HuH-7 (cell line): ENCODE measurements at regions not wholly inside any gene's neighbourhood (a gene's known extent, or its start where the extent isn't known, plus 50 kb on each side); places are given as distances from the start of the nearest gene placed in this dataset.

Source experiments
- DNase-seq: peaks from one replicate; pipeline ENCODE4 v3.0.0; 2011; ENCODE audit warnings: low spot score

DNA sequence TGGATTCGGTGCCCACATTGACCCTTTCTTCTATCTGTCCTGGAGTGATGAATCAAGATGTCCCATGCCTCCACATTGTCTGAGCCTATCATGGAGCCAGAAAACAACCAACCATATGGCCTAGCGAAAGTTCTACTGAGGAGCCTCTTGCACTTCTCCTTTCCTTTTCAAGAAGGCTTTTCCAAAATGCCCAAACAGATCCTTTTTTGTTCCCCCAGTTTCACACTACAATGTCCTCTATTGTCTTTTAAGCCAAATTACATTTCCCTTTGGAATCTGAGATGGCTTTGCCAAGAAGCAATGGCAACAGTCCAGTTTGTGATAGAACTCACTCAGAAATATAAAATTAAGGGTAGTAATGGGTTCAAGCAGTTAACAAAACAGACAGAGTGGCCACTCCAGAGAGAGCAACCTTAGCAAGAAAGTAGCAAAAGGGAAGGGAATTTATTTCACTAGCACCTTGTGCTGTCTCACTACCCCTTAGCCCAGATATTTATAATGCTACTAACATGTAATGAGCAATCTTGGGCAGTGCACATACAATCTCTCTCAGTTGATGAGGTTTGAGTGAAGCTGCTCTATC lies 194.6 kb upstream of the PDE1C start:
- DNase-seq = no peak

DNA sequence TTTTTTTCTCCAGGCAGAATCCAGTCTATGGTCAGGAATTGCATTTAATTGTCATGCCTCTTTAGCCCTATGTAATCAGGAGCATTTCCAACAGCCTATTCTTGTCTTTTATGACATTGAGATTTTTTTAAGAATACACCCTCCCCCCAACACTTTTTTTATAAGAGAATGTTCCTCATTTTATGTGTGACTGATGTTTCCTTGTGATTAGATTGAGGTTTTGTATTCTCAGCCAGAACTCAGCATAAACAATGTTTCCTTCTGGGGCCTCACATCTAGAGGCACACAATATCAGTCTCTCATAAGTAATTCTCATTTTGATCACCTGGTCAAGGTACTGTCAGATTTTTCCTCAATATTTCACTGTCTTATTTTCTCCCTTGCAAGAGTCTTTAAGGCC lies 193.4 kb upstream of the PDE1C start:
- DNase-seq = no peak

DNA sequence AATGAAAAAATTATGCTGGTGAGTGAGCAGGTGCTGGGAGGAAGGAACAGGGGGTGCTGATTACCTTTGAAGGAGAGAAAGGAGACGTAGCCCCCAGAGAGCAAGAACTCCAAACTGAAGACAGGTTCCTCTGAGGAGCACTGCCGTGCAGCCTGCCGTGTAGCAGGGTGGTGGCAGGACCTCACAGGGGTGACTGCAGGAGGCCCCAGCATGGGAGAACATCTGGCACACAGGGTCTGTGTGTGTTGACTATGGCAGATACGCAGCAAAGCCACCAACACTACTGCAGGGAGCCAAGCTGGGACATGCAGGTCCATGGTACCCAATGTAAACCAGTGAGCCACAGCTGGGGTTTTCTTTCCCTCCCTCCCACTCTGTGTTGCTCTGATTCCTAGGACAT lies 192.1 kb upstream of the PDE1C start:
- DNase-seq = no peak

DNA sequence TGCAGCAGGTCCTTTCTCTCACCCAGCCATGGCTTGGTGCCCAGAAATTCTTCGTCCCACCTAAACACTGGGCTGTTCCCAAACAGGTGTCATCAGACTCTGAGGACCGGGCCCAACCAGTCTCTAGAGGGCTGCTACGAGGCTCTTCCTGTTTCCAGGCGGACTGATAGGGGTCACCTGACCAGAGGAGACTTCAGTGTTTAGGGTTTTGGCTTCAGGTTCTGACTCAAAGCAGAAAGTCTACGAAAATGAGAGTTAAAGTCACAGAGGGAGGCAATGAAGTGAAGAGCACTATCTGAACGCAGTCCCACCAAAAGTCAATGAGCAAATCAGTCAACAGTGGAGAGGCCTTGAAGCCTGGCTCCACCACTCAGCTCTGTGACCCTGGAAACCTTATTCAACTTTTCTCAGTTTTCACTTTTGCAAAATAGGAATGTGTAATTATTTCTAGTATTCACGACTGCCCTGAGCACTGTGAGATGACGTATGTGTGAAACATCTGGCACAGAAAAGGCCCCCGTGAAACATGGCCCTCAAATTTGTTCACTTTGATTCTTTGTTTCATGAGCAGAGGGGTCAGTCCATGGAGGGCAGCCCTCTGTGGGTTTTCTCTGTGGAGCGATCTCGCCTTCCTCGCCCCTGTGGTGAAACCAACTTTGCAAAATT lies 189.9 kb upstream of the PDE1C start:
- DNase-seq = no peak

DNA sequence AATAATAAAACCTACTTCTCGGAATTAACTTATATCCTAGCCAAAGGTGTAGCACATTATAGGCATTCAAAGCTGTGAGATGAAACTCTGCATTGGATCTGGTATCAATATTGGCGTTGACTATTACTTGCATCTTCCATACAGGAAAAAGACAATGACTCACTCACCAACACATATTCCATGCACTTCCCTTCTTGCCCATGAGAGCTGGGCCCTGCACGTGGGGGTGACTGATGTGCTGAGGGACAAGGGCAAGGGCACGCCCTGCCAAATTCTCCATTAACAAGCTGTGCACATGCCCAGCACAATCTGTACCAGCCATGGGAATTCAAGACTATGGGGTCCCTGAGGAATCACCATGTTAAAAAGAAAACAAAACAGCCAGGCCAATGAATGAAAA lies 188.1 kb upstream of the PDE1C start:
- DNase-seq = no peak

DNA sequence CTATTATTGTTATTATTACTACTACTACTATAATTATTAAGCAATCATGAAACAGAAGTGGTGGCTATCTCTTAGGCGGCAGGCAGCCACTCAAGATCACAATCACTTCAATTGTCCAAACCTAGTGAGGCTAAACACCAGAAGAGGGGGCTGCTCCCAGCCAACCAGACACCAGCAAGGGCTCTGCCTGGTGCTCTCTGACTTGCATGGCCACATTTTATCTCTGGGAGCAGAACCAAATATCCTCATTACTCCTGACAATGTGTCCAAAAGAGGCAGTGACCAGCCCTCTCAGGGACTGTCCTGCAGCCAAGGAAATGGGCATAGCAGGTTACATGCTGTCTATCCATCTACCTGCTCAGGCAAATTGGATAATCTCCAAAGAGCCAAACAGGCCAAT lies 187.4 kb upstream of the PDE1C start:
- no peak for DNase-seq

DNA sequence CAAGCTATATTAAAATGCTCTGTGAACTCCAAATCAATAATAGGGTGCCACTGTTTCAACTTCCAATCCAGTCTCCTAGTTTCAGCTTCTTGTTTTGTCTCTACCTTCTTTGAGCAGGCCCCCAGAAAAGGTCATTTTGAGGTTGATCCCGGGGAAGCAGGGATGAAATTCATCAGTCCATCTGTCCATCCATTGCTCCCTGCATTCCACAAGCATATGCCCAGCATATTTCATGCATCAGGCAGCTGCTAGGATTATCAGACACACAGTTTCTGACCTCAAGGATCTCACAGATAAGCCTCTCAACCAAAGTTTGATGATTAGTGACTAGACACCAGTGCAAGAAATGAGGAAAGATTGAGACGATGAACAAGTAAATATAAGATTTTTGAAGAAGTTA lies 186.6 kb upstream of the PDE1C start:
- DNase-seq = no peak

DNA sequence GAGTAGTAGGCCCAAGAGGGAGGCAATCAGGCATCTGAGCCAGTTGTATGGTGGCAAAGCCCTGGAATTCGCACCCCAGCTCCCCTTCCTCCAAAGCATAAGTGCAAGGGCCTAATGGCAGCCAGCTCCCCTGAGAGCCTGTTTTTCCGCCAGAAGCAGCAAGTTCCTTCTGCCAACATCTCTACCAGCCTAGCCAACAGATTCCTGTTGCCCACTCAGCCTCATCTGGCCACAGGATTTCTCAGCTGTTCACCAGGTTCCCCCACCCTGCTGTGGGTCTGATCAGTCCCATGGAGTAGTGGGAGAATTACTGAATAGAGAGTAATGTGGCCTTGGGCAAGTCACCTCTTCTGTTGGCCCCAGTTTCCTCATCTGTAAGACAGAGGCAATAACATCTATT lies 186.2 kb upstream of the PDE1C start:
- no peak for DNase-seq

DNA sequence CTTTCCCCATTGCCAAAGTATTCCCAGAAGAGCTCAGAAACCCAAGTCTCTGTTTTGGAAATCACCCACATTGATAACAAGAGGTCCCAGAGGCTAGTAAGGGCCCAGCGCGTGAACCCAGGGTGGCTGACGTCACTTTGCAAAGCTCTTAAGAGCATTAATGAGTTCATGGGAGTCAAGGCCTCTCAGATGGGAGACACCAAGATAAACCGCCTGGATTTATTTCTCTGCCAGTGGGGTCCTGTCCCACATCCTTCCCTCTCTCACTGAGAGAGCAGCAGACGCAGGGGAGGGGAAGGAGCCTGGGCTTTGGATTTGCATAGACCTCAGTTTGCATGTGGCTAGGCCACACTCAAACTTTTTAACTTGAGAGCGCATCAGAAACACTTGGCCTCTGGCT lies 184.8 kb upstream of the PDE1C start:
- no peak for DNase-seq

DNA sequence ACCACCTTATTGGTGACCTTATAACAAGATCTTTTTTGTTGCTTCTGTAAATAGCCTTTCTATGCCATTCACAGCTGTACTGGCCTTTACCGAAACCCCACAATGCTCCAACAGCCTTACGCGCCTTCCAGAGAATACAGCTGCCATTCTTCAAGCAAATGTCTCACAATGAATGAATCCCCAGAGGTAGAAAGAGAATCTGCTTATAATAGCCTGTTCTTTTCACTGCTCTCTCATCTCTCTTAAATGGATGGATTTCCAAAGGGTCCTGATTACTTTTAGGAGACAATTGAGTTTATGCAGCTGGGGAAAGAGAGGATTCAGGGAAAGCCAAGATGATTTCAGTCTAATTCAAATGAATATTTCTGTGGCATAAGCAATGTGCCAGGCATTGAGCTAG lies 183.1 kb upstream of the PDE1C start:
- DNase-seq = no peak

DNA sequence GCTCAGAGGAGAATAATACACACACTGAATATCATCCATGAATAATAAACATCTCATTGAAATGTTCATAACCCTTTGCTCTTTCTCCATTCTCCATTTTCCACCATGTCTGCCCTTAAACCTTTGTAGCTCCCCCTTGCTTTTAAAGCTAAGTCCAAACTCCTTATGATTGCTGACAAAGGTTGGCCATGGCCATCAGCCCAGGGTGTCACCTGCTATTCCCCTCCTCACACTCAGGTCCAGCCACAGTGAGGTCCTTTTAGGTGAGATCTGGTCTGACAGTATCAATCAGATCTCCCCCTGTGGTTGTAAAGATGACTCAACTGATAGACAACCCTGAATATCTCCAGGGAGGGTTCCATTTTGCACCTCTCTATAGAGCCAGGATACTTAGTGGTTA lies 181.5 kb upstream of the PDE1C start:
- DNase-seq = no peak

DNA sequence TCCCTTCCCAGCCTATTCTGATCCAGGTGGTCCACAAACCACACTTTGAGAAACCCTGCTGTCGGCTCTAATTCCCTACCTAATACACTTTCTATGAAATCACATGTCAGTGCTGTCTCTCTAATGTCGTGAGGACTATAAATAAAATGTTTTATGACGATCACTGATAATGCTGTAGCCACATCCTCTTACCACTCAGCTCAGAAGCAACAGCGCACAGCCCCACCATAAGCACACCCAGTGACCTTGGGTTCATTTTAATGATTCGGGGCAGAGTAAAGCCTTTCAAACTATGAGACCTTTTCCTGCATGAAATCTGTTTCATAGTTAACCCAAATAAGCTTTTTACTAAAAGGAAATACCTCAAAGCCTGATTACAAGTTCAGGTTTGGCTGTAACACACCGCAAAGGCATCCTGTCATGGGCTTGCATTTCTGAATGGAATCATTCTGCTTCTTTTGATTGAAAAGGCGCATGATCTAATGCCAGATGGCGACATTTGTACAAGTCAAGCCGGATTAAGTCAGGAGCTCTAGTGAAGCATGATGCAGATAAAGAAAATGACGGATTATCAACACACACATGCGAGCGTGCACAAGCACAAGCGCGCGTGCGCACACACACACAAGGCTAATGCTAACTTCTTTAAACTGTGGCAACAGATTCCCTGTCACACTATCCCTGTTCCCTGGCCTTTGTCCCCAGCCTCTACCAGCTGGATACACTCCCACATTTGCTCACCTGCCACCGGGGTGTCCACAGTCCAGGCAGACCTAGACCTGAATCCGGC lies 180.5 kb upstream of the PDE1C start:
- no peak for DNase-seq

DNA sequence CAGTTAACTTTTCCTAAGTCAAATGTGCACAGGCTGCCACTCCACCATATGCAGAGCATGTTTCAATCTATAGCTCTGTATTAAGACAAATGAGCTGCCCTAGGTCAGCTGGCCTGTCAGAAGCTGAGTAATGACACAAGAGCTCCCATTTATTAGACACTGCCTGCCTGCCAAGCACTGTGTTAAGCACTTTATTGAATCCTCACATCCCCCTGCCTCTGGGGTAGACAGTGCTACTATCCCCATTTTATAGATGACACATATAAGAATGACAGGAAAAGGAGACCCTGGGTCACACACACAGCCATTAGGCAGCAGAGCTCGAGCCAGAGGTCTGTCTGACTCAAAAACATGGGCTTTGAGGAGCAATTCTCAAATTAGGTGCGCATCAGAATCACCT lies 179.8 kb upstream of the PDE1C start:
- no peak for DNase-seq

DNA sequence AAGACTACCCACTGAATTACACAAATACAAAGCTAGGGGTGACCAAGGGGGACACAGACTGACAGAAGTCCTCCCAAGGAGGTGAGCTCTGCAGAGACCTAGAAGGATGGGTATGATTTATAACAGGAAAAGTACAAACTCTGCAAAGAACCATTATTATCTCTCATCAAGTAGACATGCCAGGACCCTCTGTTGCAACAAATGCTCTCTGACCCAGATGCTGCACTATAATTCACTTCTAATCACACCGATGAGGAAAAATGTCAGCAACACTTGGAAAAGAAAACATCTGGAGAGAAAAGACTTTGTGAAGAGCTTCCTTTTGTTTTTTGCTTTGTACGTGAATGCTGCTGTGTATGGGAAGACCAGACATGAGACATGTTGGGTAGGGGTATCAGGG lies 178.3 kb upstream of the PDE1C start:
- no peak for DNase-seq

DNA sequence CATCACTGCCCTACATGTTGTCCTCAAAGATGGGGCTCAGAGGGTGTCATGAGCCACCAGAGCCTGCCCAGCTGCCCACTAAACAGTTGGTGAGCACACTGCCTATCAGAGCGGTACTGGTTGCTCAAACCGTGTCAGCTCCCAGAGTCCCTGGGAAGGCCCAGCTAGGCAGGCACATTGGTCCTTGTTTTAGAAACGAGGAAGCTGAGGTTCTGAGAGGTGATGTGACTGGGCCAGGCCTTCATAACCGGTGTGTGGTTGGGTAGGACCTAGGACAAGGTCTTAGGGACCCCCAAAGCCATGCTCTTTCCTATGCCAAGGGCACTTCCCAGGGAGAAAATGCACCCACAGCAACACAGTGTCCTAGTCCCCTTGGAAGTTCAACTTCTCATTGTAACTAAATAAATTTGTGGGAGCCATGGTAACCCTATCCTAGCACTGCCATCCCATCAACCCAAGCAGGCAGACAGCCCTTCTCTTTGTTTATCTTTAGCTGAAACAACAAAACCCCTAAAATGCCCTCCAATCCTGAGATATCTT lies 174.7 kb upstream of the PDE1C start:
- no peak for DNase-seq

DNA sequence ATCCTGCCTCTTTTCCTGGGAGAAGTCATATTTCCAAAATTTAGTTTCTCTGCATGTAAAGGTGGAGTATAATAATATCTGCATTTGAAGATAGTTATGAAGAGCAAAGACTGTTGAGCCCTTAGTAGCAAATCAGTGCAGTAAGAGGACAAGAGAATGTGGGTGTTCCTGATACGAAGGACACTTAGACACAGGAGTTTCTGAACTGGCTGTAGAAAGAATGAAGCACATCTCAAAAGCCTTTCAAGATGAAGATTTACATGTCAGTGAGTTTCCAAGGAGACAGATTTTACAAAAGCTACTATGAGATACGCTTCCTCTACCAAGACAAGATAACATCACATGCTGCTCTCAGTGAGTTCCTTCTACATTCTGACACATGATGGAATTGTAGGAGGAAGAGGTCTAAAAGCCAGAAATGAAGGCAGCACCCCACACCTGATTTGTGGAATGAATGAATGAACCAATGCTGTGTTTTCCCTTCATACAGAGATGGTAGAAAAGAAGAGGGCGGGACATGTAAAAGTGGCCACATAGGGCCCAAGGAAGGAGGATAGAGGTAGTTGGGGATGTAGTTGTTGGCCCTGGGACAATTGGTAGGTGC lies 173.6 kb upstream of the PDE1C start:
- no peak for DNase-seq

DNA sequence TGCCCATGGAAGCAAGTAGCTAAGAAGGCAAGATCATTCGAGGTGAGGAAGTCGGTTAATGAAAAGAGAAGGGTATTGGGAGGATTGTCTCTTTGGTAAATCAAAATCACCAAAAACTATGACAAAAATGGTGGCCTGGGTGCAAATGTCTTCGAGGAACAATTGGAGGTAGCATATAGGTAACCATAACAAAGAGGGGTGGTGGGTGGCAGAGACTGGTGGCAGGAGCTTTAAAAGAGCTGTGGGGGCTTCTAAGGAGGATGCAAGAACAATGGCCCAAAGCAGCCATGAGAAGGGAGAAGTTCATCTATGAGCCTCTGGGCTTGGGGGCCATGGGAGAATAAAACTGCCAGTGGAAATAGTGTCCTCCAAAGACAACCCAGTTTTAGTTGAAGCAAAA lies 172.2 kb upstream of the PDE1C start:
- DNase-seq = no peak

DNA sequence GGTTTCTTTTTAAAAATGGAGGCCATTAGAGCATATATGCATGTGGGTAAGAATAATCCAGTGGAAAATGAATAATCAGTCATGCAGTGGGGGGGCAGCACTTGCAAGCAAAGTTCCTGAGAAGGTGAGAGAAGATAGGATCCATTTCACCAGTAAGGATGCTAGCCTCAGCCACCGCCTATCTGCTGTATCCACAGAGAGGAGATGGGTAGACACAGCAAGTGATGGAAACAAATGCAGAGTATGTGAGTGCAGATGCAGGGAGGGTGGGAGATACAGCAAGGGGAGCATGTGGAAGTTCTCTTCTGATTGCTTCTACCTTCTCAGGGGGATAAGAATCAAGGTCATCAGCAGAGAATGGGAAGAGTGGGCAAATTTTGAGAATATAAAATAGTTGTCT lies 171.4 kb upstream of the PDE1C start:
- no peak for DNase-seq

DNA sequence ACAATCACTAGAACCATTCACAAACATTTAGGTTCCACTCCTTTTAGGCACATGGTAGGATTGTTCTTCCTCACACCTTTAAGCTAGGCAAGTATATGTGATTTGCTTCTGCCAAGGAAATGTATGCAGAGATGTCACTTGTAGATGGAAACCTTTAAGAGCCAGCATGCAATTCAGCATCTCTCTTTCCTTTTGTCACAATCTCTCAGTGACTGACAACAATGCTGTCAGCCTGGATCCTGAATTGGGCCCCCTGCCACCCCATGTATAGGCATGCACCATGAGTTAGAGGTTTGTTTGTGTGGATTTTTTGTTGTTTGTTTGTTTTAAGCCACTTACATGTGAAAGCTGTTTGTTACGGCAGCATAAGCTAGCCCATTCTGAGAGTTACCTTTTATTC lies 169.6 kb upstream of the PDE1C start:
- DNase-seq = no peak

DNA sequence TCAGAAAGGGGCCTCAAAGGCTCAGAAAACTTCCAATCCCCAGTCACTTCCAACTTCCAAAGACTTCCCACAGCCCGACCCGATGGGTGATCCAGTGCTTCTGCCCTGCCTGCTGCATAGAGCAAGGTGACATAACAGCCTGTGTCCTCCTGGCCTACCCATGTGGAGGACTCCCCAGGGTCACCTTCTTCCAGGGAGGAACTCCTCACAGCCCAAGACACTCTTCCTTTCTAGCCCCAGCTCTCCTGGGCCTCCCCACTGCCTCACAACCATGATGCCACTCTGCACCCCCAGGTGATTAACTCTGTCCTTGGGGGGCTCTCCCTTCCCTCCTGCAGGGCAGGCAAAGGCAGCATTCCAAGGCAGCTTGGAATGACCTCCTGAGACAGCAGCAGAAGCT lies 158.4 kb upstream of the PDE1C start:
- no peak for DNase-seq

DNA sequence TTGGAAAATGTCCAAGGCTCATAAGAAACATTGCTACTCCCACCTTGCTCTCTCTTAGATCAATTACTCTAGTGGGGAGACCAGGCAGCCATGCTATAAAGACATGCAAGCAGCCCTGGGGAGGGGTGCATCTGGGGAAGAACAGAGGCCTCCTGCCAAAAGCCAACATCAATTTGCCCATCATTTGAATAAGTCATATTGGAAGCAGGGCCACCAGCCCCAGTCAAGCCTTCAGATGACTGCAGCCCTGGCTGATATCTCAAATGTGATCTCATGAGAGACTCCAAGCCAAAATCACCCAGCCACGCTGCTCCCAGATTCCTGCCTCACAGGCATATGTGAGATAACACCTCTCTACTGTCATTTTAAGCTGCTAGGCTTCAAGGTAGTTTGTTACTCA lies 157.5 kb upstream of the PDE1C start:
- no peak for DNase-seq

DNA sequence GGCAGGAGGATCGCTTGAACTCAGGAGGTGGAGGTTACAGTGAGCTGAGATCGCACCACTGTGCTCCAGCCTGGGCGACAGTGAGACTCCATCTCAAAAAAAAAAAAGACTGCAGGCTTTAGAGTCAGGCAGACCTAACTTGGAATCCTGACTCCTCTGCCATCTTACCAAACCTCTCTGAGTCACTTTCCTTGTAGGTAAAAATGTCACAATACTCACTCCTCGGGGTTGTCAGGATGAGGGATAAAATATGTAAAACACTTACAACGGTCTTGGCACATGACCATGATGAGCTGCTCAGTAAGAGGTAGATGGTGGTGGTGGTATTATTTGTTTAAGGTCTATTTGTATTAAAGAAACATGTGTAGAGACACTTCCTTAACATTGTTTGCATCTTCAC lies 154.1 kb upstream of the PDE1C start:
- no peak for DNase-seq

DNA sequence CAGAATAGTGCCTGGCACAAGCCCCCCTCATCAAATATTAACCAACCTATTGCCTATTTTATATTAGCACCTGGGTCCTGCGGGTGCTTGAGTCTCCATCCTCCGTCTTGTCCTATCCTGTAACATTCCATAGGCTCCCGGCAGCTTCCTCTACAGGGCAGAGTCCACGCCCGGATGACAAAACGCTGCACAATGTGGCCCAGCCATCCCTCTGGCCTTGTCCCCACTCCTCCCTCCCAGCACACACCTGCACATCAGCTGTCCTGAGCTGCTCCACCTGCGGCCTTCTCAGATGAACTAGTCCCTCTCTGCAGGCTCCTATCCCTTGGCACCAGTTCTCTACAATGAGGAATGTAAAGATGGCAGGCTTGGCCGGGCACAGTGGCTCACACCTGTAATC lies 153.5 kb upstream of the PDE1C start:
- no peak for DNase-seq
